ENCODE measurements at regions not wholly inside any gene's neighbourhood (a gene's known extent, or its start where the extent isn't known, plus 50 kb on each side); places are given as distances from the start of the nearest gene placed in this dataset.

DNA sequence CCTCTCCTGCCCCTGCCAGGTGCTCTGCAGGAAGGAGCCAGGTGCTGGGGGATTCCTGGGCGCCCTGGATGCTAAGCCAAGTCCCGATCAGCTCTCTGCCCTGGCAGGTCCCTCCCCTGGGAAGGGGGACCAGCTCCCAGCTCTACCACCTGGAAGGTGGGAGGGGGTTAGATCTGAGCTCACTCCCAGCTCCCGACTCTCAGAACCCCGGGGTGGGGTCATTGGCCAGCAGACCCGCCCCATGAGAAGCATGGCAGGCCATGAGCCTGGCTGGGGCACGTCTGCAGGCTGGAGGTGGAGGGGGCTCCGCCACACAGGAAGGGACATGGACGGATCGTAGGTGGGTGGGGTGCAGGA lies 83.4 kb upstream of the NKX1-1 start:
- H3K9me3 ChIP-seq: peaks cover 4 to 32% (median 27%) of the 10 kb centered on the region in 8 donors
- no peak overlapping the region for H3K4me3 ChIP-seq
- intact Hi-C loops (cut with DNase I; ENCODE audit: low total_unique reads): no loop called here
- WGBS, 5 donors: 74 to 90% (median 81%) methylated on average over 2 to 9 of the region's 9 CpGs
- peaks cover 0 to 70% (median 34%) of the 10 kb centered on the region in 7 donors for H3K27me3 ChIP-seq (replicated peaks in 1 of 7)
- H3K36me3 ChIP-seq: no peaks in the 10 kb centered on the region
- DNase-seq: no peak
- H3K27ac ChIP-seq: no peak overlapping the region
- TF ChIP-seq, protein P1, sequence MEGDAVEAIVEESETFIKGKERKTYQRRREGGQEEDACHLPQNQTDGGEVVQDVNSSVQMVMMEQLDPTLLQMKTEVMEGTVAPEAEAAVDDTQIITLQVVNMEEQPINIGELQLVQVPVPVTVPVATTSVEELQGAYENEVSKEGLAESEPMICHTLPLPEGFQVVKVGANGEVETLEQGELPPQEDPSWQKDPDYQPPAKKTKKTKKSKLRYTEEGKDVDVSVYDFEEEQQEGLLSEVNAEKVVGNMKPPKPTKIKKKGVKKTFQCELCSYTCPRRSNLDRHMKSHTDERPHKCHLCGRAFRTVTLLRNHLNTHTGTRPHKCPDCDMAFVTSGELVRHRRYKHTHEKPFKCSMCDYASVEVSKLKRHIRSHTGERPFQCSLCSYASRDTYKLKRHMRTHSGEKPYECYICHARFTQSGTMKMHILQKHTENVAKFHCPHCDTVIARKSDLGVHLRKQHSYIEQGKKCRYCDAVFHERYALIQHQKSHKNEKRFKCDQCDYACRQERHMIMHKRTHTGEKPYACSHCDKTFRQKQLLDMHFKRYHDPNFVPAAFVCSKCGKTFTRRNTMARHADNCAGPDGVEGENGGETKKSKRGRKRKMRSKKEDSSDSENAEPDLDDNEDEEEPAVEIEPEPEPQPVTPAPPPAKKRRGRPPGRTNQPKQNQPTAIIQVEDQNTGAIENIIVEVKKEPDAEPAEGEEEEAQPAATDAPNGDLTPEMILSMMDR (IDR thresholded peaks at IDR 0.05 in 8 of 11, conservative IDR thresholded peaks at IDR 0.05 in 3 of 11): no peak
- TF ChIP-seq POLR2A (IDR thresholded peaks at IDR 0.05) (no peak), POLR2AphosphoS5 (IDR thresholded peaks at IDR 0.05) (no peak)
- no peaks in the 10 kb centered on the region for H3K4me1 ChIP-seq

DNA sequence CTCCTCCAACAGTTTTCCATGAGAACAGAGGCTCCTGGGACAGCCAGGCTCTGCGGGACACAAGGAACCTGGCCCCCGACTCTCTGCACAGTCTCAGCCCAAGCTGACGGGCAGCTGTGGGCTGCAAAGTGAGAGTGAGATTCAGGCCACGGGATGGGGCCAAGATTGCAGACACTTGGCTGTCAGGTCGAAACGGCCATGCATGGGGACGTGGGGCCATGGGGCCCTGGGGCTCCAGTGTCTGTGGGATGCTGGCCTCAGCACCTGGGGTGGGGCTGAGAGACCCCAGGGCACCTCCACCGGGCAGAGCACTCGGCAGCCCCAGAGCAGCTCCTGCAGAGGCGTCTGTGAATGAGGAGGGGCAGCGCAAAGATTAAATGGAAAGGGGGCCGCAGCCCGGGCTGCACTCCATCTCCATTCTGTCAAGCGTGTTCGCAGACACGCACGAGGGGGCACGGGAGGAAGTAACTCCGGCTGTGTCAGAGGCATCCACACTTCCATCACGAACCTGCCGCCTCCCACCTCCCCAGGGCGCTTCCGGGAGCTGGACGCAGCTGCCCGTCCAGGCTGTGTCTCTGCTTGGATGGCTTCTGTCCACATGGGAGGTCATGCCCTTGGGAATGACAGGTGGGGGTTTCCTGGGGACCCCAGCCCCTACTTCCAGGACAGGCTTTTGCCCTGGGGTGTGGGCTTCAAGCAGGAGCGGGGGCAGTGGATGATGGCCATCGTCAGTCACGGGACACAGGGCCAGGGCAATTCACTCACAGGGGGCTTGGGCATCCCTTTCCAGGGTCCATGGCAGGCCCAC lies 82.8 kb upstream of the NKX1-1 start:
- intact Hi-C loops (cut with DNase I; ENCODE audit: low total_unique reads): no loop called here
- WGBS, 5 donors: 56 to 80% (median 72%) methylated on average over 19 to 28 of the region's 28 CpGs
- peaks cover 6 to 38% (median 33%) of the 10 kb centered on the region in 8 donors for H3K9me3 ChIP-seq
- no peak for DNase-seq
- peaks cover 0 to 64% (median 34%) of the 10 kb centered on the region in 7 donors for H3K27me3 ChIP-seq (replicated peaks in 1 of 7)
- no peaks in the 10 kb centered on the region for H3K36me3 ChIP-seq
- H3K4me1 ChIP-seq: no peaks in the 10 kb centered on the region
- H3K4me3 ChIP-seq: no peak overlapping the region
- no peak overlapping the region for H3K27ac ChIP-seq
- TF ChIP-seq, protein P1 (IDR thresholded peaks at IDR 0.05 in 8 of 11, conservative IDR thresholded peaks at IDR 0.05 in 3 of 11): no peak
- TF ChIP-seq POLR2A (IDR thresholded peaks at IDR 0.05) (no peak), POLR2AphosphoS5 (IDR thresholded peaks at IDR 0.05) (no peak)

DNA sequence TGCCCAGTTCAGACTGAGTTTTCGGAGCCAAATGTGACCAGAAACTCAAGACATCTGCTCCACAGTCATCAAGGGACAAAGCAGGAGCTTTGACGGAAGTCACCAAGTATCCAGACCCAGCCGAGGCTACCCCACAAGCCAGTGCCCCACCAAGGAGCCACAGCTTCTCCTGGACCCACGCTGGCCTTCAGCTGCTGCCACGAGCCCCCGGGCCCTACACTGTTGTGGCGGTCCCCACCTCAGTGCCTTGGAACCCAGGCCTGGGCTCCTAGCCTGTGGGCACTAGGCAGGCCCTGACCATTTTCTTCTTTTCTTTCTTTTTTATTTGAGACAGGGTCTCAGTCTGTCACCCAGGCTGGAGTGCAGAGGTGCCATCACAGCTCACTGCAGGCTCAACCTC lies 82.1 kb upstream of the NKX1-1 start:
- H3K4me1 ChIP-seq: no peaks in the 10 kb centered on the region
- H3K4me3 ChIP-seq: no peak overlapping the region
- TF ChIP-seq POLR2A (IDR thresholded peaks at IDR 0.05): no peak
- no peak for TF ChIP-seq POLR2AphosphoS5 (IDR thresholded peaks at IDR 0.05)
- TF ChIP-seq, protein P1 (IDR thresholded peaks at IDR 0.05 in 8 of 11, conservative IDR thresholded peaks at IDR 0.05 in 3 of 11): no peak
- H3K9me3 ChIP-seq: peaks cover 6 to 44% (median 35%) of the 10 kb centered on the region in 8 donors
- DNase-seq: no peak
- no peaks in the 10 kb centered on the region for H3K36me3 ChIP-seq
- H3K27me3 ChIP-seq (replicated peaks in 1 of 7): peaks cover 0 to 58% (median 34%) of the 10 kb centered on the region in 7 donors
- intact Hi-C loops (cut with DNase I; ENCODE audit: low total_unique reads): no loop called here
- 78 to 91% (median 89%) methylated on average over 6 to 7 of the region's 7 CpGs for WGBS, 5 donors
- no peak overlapping the region for H3K27ac ChIP-seq

DNA sequence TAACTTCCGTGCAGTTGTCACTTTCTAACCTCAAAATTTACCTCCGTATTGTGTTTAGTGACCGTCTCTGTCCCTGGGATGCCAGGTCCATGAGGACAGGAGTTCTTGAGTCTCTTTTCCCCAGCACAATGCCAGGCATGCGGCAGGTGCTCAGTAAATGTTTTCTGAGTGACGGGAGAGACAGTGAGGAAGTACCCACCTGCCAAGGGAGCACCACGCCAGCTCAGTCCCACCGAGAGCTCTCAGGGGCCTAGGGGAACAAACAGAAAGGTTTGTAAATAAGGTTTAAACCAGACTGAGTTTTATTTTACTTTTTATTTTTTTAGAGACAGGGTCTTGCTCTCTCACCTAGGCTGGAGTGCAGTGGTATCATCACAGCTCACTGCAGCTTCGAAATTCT lies 81.5 kb upstream of the NKX1-1 start:
- no peaks in the 10 kb centered on the region for H3K4me1 ChIP-seq
- no peak for DNase-seq
- intact Hi-C loops (cut with DNase I; ENCODE audit: low total_unique reads): no loop called here
- WGBS, 5 donors: 78 to 90% (median 86%) methylated on average over 8 of the region's 8 CpGs
- H3K36me3 ChIP-seq: no peaks in the 10 kb centered on the region
- H3K27ac ChIP-seq: no peak overlapping the region
- H3K9me3 ChIP-seq: peaks cover 6 to 45% (median 36%) of the 10 kb centered on the region in 8 donors
- no peak for TF ChIP-seq POLR2AphosphoS5 (IDR thresholded peaks at IDR 0.05)
- TF ChIP-seq, protein P1 (IDR thresholded peaks at IDR 0.05 in 8 of 11, conservative IDR thresholded peaks at IDR 0.05 in 3 of 11): no peak
- no peak for TF ChIP-seq POLR2A (IDR thresholded peaks at IDR 0.05)
- peaks cover 0 to 52% (median 33%) of the 10 kb centered on the region in 7 donors for H3K27me3 ChIP-seq (replicated peaks in 1 of 7)
- no peak overlapping the region for H3K4me3 ChIP-seq
